ENCODE measurements at regions not wholly inside any gene's neighbourhood (a gene's known extent, or its start where the extent isn't known, plus 50 kb on each side); places are given as distances from the start of the nearest gene placed in this dataset.
"Not testable (repeated sequence)": the region's sequence is repeated elsewhere in the genome, so short reads cannot be mapped to it uniquely, and the experiment has no call there.

DNA sequence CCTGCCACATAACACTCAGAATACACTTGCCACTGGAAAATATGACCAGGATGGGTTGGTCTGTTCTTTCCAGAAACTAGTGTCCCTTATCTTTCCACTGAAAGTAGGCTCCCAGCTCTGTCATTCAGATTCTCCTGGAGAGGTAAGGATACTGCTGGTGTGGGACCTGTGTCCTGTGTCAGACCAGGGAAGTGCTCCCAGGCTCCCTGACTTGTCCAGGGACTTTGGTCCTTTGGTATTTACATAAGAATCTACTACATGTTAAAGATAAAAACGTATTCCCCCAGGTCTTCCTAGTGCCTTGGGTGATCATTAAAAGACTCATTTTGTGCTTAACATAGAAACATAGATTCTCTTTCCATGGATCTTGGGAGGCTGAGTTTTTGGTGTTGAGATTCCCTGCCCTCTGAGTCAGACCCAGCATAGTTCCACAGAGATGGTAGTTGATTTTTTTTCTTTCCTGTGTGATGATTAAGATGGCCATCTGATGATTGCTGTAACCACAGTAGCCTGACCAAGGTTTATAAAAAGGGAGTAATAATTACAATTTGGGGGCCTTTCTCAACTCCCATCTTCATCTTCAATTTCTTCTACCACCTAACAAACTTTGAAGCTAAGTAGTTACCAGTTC, 159.8 kb upstream of the JADE1 start:
- peak; percentile 42 for DNase-seq (ENCODE audit: low read depth)

DNA sequence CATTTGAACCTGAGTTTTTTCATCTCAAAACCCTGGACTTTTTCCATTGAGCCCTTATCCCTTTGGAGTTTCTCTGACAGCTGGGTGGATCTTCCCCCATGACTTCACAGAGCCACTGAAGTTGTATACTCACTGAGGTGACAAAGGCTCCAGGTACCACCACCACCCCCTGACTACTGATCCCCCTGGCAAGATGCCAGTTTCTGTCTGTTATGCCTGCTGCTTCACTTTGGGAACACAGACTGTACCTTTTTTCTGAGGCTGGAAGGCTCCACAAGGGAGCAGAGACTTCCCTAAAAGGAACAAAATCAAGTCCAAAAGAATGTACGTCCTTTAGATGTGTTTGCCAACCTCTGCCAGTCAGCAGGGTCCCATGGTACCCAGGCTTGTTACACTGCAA, 160.3 kb upstream of the JADE1 start:
- DNase-seq (ENCODE audit: low read depth) = no peak

DNA sequence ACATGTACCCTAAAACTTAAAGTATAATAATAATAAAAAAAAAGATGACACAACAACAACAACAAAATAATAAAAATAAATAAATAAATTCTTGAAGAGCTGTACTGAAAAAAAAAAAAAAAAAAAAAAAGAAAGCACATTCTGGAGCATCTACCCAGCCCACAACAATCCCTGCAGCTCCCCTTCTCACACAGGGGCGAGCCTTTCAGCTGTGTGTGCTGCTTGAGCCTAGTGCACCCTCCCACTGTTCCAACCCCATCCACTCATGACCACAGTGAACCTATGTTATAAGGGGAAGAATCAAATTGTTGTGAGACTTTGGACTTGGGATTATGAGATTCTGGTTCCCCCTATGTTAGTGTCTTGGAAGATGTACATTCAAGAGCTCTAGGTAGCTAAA, 161.5 kb upstream of the JADE1 start:
- no peak for DNase-seq (ENCODE audit: low read depth)

DNA sequence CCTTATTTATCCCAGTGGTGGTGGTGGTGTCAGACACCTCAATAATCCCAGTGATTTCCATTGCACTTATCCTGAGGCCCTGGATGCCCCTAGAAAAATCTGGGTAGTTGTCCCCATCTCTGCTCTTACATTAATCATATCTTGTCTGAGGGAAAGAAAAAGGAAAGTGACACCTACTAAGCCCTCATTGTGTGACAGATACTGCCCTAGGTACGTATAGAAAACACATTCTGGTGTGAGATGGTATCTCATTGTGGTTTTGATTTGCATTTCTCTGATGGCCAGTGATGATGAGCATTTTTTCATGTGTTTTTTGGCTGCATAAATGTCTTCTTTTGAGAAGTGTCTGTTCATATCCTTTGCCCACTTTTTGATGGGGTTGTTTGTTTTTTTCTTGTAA, 162.6 kb upstream of the JADE1 start:
- DNase-seq (ENCODE audit: low read depth) = not testable (repeated sequence)

DNA sequence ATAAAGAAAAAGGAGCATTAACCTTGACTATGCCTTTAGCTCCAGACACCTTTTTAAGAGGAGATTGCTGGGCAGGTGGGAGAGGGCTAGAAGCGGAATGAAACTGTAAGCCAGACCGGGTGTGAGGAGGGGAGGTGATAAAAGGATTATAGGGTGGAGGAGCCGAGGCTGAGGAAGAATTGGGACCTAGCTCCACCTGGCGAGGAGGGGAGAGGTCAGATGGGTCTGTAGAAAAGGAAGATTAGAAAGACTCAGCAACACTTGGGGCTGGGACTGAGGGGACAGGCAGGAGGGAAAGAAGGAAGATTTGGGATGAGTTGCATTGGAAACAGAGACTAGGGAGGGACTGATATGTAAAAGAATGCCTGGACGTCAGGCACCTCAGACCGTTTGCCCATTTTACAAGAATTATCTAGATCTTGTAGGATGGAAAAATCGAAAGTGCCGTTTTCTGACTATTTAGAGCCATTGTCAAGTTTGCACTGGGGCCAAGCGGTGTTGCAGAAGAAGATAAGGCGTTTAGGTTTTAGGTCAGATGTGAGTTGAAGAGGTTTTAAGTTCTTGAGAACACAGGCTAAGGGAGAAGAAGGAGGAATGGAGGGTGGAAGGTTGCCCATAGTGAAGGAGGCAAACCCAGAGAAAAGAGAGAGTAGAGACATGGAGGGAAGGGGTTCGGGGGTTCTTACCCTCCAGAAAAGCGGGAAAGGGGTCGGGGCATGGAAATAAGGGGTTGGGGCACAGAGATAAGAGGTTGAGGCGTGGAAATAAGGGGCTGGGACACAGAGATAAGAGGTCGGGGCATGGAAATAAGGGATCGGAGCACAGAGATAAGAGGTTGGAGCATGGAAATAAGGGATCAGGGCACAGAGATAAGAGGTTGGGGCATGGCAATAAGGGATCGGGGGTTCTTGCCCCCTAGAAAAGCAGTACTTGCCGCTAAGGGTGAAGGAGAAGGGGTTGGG, 164.5 kb upstream of the JADE1 start:
- not testable (repeated sequence) for DNase-seq (ENCODE audit: low read depth)

DNA sequence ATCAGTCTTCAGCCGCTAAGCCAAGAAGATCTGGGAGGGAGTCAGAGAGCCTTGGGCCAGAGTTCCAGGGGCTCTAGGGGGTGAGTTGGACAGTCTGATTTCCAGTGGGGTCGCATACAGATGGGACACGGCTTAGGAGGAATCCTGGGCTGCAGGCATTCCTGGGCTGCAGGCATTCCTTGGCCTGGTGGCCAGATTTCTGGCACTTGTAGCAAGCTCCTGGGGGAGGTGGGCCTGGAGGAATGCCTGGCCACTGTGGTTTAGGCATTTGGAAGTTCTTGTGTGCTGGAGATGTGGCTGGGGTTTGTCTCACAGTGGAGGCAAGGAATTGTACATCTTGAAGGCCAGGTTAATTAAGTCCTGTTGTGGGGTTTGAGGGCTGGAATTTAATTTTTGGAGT, 165.4 kb upstream of the JADE1 start:
- DNase-seq (ENCODE audit: low read depth) = peak; percentile 18

DNA sequence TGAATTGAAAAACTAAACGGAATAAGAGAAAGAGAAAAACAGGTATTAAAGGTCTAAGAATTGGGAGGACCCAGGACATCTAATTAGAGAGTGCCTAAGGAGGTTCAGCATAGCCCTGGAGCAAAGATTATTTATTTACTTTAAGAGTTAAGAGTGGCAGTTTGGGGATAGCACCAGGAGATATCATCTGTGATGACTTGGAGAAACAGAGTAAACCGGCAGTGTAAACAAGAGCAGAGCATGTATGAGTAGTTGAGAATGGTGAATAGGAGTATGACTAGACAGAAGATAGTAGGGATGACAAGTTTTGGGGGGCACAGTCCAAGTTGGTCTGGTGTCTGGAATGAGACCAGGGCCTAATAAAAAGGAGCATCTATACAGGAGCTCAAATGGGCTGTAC, 167.9 kb upstream of the JADE1 start:
- not testable (repeated sequence) for DNase-seq (ENCODE audit: low read depth)

DNA sequence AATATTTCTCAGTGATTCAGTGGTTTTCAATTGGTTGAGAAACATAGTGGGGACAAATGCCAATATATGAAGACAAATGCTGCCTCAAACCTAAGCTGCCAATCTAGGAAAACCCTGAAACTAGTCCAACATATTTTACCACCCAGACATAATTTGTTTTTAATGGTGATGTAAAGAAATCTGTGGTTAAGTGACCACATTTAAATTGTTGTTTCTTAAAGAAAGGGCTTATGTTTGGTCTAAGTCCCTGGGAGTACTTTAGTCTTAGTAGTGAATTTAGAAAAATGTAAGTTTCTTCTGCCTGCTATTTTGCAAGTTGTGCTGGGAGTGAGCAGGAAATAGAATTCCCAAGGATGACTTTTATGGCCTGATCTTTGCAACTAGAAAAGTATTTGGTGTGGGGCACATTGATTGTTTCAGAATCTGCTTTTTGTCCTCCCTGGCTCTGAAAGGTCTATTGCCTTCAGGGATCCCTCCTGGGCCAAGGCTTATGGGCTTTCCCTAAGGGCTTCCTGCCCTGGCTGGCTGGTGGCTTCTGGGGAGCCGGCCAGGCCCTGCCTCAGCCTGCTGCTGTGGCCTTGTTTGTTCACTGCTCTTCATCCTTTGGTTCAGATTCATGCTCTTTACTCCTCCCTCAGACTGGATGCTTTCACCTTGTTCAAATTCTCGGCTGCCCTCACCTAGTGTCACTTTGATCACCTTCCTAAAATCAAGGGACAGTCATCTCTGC, 169.8 kb upstream of the JADE1 start:
- DNase-seq (ENCODE audit: low read depth) = no peak

DNA sequence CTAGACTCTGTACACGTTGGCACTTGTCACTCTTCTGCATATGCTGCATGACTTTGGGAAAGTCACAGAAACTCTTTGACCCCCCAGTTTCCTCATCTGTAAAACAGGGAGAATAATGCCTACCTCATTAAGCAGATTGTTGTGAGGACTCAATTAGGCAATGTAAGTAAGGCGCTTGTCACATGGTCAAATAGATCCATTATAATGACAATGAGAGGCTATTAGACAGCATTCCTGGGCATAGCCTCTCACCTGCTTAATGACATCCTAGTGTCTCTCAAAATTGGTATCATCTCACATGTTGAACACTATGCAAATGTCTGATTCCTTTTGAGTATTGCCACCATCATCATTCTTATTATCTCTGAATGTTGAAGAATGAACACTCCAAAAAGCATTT, 172.6 kb upstream of the JADE1 start:
- DNase-seq (ENCODE audit: low read depth) = no peak

DNA sequence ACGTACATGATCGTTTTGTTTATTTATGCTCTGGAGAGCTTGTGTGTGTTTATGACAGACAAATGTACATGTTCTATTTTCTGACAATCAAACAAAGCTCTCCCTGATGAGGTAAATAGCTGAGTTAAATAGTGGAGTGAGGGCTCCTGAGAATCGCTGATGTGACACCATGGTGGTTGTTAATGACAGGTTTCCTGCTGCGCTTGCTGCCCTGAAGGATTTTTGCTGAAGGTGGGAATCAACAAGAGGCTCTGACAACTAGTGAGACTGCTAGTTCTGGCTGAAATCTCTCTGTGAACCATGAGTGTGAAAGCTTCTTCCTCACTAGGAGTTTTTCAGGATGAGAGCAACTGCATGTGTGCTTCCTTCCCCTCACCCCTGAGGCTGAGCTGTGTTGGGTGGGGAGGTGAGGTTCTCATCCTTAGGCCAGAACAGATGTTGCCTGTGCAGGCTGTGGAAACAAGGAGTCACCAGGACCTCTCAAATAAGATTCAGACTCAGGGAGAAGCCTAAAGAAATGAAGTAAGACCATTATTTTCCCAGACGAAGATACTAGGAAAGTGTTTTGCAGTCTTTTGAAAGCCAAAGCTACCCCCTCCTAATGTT, 173.4 kb upstream of the JADE1 start:
- no peak for DNase-seq (ENCODE audit: low read depth)

DNA sequence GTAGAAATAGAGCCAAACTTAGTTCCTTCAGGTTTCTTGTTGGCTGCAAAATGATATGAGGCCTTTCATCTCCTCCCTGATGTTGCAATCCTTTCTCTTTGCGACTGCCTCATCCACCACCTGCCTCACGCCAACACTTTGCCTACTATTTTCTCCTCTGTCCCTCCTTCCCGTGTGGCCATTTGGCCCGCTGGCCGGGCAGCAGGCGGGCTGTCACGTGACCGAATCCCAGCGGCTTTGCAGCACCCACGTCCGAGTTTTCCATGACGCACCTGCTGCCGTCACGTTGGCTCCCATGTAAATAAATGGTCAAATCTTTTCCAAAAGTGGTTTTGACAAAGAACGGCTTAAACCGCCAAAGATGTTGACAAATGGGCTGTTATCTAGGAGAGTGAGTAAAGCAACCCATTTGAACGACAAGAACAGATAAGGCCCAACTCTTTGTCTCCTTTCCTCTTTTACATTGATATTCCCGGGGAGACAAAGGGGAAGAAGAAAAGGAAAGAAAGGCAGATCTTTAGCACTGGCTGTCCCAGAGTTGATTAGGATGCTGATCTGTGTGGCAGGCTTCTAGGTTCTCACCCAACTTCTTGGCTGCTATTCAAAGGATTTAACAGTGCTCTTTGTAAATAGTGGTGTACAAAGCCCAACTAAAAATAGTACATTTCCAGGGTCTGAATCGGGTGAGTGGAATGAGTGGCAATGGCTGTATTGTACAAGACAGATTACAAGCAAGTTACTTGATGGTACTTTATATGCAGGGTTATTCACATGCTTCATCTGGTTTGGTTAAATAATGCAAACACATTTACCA, 174.2 kb upstream of the JADE1 start:
- DNase-seq (ENCODE audit: low read depth) = peak; percentile 80

DNA sequence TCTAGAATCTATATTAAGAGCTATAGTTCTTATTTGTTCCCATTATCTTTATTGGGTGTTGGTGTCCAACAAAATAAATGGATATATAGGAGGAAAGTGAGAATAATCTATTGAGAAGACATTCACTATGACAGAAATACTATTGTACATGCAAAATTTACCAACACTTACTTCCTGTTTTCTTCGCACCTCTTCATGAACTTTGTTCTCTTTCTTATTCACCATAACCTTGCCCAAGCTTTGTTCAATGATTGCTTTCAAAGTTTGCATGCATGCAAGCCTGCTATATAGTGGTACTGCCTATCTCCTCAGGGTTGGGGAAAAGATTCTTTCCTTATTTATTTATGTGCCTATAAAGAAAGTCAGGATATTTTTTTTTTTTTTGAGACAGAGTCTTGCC, 176.4 kb upstream of the JADE1 start:
- no peak for DNase-seq (ENCODE audit: low read depth)

DNA sequence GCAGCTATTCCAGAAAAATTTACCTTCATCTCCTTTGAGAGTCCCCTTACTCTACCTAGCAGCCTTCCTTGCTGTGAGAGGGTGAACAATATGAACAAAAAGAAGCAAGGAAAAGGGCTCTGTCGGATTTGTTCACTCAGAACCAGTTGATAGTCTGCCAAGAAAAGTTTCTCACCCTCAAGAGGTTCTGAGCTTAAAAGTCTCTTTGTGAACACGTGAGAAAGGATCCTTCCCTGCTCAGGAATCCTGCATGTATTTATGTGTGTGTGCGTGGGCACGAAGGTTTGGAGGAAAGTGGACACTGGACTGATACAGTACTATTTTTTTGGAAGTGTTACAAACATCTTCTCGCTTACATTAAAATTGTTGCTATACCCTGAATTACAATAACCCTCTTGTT, 178.6 kb upstream of the JADE1 start:
- no peak for DNase-seq (ENCODE audit: low read depth)

DNA sequence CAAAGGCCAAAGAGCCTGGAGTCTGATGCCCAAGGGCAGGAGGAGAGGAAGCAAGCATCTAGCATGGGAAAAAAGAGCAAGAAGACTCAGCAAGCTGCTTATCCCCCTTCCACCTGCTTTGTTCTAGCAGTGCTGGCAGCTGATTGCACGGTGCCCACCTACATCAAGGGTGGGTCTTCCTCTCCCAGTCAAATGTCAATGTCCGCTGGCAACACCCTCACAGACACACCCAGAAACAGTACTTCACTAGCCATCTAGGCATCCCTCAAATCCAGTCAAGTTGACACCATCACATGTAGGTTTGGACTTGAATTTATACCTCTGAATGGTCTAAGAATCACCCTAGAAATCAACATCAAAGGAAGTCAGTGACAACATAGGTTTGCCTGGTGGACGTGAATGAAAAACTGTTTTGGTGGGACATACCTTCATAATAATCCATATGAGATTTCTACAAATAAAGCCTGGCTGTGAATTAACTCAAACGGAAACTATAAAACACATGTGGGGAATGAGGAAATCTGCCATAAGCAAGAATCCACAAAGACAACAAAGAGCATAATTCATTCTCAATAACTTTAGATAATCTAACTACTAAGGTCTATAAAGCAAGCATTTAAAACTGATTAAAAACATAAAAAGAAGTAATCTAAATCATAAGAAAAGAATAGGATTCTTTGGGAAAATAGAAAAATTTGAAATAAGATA, 185.8 kb upstream of the JADE1 start:
- DNase-seq (ENCODE audit: low read depth) = no peak

DNA sequence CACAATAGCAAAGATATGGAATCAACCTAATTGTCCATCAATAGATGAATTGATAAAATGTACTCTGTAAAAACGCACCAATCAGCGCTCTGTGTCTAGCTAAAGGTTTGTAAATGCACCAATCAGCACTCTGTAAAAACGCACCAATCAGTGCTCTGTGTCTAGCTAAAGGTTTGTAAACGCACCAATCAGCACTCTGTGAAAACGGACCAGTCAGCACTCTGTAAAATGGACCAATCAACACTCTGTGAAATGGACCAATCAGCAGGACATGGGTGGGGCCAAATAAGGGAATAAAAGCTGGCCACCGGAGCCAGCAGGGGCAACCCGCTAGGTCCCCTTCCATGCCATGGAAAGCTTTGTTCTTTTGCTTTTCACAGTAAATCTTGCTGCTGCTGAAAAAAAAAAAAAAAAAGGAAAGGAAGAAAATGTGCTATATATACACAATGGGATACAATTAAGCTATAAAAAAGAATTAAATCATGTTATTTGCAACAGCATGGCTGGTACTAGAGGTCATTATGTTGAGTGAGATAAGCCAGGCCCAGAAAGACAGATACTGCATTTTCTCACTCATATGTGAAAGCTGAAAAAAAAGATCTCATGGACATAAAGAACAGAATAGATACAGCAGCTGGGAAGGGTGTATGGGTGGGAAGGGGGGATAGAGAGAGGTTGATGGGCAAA, 189.1 kb upstream of the JADE1 start:
- DNase-seq (ENCODE audit: low read depth) = not testable (repeated sequence)

DNA sequence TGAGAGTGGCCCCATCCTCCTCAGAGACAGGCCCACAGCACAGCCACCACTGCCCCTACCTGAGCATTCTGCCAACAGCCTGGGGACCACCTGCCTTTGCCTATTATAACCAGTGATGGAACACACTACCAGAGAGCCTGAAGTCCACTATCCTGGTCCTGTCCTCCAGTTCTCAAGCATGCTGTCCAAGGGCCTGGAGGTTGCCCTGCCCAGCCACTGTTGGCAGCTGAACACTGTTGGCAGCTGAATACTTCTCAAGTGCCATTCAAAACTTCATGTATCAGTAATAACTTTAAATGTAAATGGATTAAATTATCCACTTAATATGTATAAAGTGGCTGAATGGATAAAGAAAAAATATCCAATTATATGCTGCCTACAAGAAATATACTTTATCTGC, 194.3 kb upstream of the JADE1 start:
- DNase-seq (ENCODE audit: low read depth) = no peak

DNA sequence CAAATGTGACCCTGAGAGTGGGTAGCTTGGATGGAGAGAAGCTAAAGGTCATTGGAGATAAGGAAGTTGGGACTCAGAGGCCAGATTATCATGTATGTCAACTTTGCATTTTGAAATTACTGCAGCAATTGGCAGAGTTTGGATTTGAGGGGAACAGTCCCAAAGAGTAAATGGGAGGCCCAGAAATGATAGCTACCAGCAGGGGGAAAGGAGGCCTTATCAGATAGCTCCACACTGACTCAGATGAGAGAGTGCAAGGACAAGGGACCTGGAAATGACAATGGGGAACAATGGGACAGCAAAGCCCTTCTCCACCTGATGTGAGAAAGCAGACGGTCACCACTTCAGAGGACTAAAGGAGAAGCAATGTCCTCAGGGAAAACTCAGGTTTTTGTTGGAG, 201.5 kb upstream of the JADE1 start:
- DNase-seq (ENCODE audit: low read depth) = no peak

DNA sequence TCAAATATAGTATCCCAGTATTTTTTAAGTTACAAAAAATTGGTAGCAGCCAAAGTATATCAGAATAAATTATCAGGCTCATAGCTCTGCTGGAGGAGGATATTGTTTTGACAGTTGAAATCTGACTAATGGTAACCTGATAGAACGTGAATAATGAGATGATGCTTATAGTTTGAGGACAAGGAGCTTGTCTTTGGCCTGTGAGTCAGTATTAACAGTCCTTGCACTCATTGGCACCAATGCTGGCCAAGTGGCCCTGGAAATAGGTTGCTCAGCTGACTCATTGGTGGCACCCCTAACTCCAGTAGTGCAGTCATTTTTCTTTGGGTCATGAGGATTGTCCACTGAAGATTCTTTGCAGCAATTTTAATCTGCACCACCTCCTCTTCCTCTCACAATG, 203.3 kb upstream of the JADE1 start:
- DNase-seq (ENCODE audit: low read depth) = peak; percentile 76

DNA sequence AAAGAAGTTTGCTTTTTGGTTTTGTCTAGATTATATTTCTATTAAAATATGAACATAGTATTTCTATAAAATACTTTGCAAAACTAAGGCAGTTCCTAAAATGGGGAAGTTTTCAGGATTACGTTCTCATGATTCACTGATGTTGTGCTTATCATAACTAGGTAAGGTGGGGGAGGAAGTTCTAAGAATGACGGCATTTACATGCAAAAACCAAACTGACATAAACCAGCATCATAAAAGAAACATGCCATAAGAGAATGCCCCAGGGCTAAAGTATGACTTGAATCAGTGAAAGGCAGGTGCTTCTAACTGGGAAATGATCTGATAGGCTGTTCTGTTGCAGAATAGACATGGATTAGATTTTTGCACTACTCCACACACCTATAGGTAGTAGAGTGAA, 204.7 kb upstream of the JADE1 start:
- no peak for DNase-seq (ENCODE audit: low read depth)

DNA sequence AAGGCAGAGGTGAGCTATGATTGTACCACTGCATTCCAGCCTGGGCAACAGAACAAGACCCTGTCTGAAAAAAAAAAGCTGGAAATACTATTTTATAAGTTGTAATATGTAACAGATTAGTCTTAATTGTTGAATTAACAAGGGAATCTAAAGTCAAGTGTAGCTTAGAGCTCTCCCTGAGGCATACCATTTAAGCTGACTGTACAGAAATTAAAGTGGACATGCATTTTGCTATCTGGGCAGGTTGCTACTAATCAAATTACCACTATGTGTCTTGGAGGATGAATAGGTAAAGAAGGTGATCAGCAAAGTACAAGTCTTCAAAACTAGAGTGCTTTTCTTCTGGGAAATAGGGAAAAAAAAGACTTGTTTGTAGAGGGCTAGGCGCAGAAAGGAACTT, 205.3 kb upstream of the JADE1 start:
- no peak for DNase-seq (ENCODE audit: low read depth)

Measured in RPMI7951 (cell line).